ENCODE measurements at regions not wholly inside any gene's neighbourhood (a gene's known extent, or its start where the extent isn't known, plus 50 kb on each side); places are given as distances from the start of the nearest gene placed in this dataset.

- H3K4me3 ChIP-seq (ENCODE audit: low read depth, low read length), result no peak overlapping the region
- DNase-seq (ENCODE audit: low read depth), result no peak
- no peak for TF ChIP-seq CTCF (IDR thresholded peaks at IDR 0.05; ENCODE audit: insufficient read depth, low read length)
Observed at GRCh38 chr7:42987648-42988214, 55.6 kb downstream of the MRPL32 start.

- DNase-seq (ENCODE audit: low read depth), result no peak
- TF ChIP-seq CTCF (IDR thresholded peaks at IDR 0.05; ENCODE audit: insufficient read depth, low read length), result no peak
- no peak overlapping the region for H3K4me3 ChIP-seq (ENCODE audit: low read depth, low read length)
Observed at GRCh38 chr7:42991024-42991423, 58.8 kb downstream of the MRPL32 start.

- DNase-seq (ENCODE audit: low read depth), result no peak
- no peak for TF ChIP-seq CTCF (IDR thresholded peaks at IDR 0.05; ENCODE audit: insufficient read depth, low read length)
- no peak overlapping the region for H3K4me3 ChIP-seq (ENCODE audit: low read depth, low read length)
Observed at GRCh38 chr7:42991913-42992591, 59.9 kb downstream of the MRPL32 start.

GRCh38 chr7:42993038-42993437 lies 60.9 kb downstream of the MRPL32 start:
- no peak overlapping the region for H3K4me3 ChIP-seq (ENCODE audit: low read depth, low read length)
- no peak for TF ChIP-seq CTCF (IDR thresholded peaks at IDR 0.05; ENCODE audit: insufficient read depth, low read length)
- DNase-seq (ENCODE audit: low read depth), result no peak

- H3K4me3 ChIP-seq (ENCODE audit: low read depth, low read length), result no peak overlapping the region
- TF ChIP-seq CTCF (IDR thresholded peaks at IDR 0.05; ENCODE audit: insufficient read depth, low read length), result no peak
- no peak for DNase-seq (ENCODE audit: low read depth)
Observed at GRCh38 chr7:42994096-42994495, 61.9 kb downstream of the MRPL32 start.

GRCh38 chr7:42997611-42998010 lies 65.4 kb downstream of the MRPL32 start:
- no peak overlapping the region for H3K4me3 ChIP-seq (ENCODE audit: low read depth, low read length)
- DNase-seq (ENCODE audit: low read depth), result no peak
- TF ChIP-seq CTCF (IDR thresholded peaks at IDR 0.05; ENCODE audit: insufficient read depth, low read length), result no peak

GRCh38 chr7:43004082-43004481 lies 71.9 kb downstream of the MRPL32 start:
- no peak for TF ChIP-seq CTCF (IDR thresholded peaks at IDR 0.05; ENCODE audit: insufficient read depth, low read length)
- no peak overlapping the region for H3K4me3 ChIP-seq (ENCODE audit: low read depth, low read length)
- DNase-seq (ENCODE audit: low read depth), result no peak

Measured in fibroblast of the aortic adventitia (primary cell).